Suprapubic skin (tissue), 4 donors: ENCODE measurements at regions not wholly inside any gene's neighbourhood (a gene's known extent, or its start where the extent isn't known, plus 50 kb on each side); places are given as distances from the start of the nearest gene placed in this dataset.

Source experiments
- POLR2A ChIP-seq, 2 donors: fragments of 450-650 bp; IDR thresholded peaks; one replicate each; pipeline ENCODE4 v1.6.1; 2017; ENCODE audit warnings: antibody characterized with exemption in 2 of 2, mild to moderate bottlenecking in 2 of 2, moderate library complexity in 2 of 2
- POLR2AphosphoS5 ChIP-seq, 3 donors: sonication (generic); formaldehyde crosslinking; IDR thresholded peaks; one replicate each; pipeline ENCODE4 v1.6.1; 2017; ENCODE audit warnings: antibody characterized with exemption in 3 of 3
- TF ChIP-seq, protein P1 (sequence below), 2 donors: fragments of 200-600 bp in 1 of 2; fragments of 450-650 bp in 1 of 2; sonication (generic) in 1 of 2; IDR thresholded peaks; one replicate each; pipeline ENCODE4 v1.5.1; 2016 to 2019; ENCODE audit warnings: antibody characterized with exemption in 2 of 2, mild to moderate bottlenecking in 1 of 2, moderate library complexity in 1 of 2

DNA sequence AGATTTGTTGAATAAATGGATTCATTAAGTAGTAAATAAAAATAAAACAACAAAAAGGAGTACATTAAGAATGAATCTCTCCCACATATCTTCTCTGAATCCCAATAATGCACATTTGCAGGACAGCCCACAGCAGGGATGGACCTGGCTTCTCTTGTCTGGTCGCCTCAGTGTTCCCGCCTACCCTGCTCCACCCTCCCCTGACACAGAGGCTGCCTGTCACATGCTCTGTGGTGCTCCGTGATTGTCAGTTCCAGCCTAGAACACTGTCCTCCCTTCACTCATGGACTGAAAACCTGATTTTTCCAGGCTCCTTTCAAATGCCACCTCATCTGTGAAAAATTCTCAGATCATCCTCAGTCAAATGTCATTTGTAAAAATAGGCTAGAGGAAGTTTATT, 94.5 kb upstream of the GPR12 start:
- TF ChIP-seq, protein P1, sequence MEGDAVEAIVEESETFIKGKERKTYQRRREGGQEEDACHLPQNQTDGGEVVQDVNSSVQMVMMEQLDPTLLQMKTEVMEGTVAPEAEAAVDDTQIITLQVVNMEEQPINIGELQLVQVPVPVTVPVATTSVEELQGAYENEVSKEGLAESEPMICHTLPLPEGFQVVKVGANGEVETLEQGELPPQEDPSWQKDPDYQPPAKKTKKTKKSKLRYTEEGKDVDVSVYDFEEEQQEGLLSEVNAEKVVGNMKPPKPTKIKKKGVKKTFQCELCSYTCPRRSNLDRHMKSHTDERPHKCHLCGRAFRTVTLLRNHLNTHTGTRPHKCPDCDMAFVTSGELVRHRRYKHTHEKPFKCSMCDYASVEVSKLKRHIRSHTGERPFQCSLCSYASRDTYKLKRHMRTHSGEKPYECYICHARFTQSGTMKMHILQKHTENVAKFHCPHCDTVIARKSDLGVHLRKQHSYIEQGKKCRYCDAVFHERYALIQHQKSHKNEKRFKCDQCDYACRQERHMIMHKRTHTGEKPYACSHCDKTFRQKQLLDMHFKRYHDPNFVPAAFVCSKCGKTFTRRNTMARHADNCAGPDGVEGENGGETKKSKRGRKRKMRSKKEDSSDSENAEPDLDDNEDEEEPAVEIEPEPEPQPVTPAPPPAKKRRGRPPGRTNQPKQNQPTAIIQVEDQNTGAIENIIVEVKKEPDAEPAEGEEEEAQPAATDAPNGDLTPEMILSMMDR (IDR thresholded peaks at IDR 0.05) = no peak
- TF ChIP-seq POLR2A (IDR thresholded peaks at IDR 0.05) (no peak), POLR2AphosphoS5 (IDR thresholded peaks at IDR 0.05) (no peak)
